ENCODE measurements at regions not wholly inside any gene's neighbourhood (a gene's known extent, or its start where the extent isn't known, plus 50 kb on each side); places are given as distances from the start of the nearest gene placed in this dataset.
A peak's percentile ranks its signal among the peaks of the same experiment; 100 is the strongest.

- DNase-seq (ENCODE audit: low spot score), result no peak
Measured at GRCh38 chr1:5519366-5520135, 472.7 kb downstream of the NPHP4 start.

- no peak for DNase-seq (ENCODE audit: low spot score)
Measured at GRCh38 chr1:5516756-5517155, 475.5 kb downstream of the NPHP4 start.

- no peak for DNase-seq (ENCODE audit: low spot score)
Measured at GRCh38 chr1:5515501-5515900, 476.7 kb downstream of the NPHP4 start.

GRCh38 chr1:5514527-5515183, 477.6 kb downstream of the NPHP4 start:
- peak; percentile 93 for DNase-seq (ENCODE audit: low spot score)

- no peak for DNase-seq (ENCODE audit: low spot score)
Measured at GRCh38 chr1:5513846-5514526, 478.2 kb downstream of the NPHP4 start.

- DNase-seq (ENCODE audit: low spot score), result no peak
Measured at GRCh38 chr1:5513179-5513578, 479.0 kb downstream of the NPHP4 start.

GRCh38 chr1:5511381-5512097, 480.7 kb downstream of the NPHP4 start:
- DNase-seq (ENCODE audit: low spot score), result no peak

- peak; percentile 86 for DNase-seq (ENCODE audit: low spot score)
Measured at GRCh38 chr1:5509664-5510452, 482.4 kb downstream of the NPHP4 start.

GRCh38 chr1:5508669-5509330, 483.4 kb downstream of the NPHP4 start:
- no peak for DNase-seq (ENCODE audit: low spot score)

- no peak for DNase-seq (ENCODE audit: low spot score)
Measured at GRCh38 chr1:5507340-5507739, 484.9 kb downstream of the NPHP4 start.

- DNase-seq (ENCODE audit: low spot score), result no peak
Measured at GRCh38 chr1:5506634-5507033, 485.6 kb downstream of the NPHP4 start.

GRCh38 chr1:5505944-5506343, 486.3 kb downstream of the NPHP4 start:
- DNase-seq (ENCODE audit: low spot score), result no peak

GRCh38 chr1:5504364-5504740, 487.9 kb downstream of the NPHP4 start:
- peak; percentile 41 for DNase-seq (ENCODE audit: low spot score)

- DNase-seq (ENCODE audit: low spot score), result no peak
Measured at GRCh38 chr1:5503556-5504363, 488.5 kb downstream of the NPHP4 start.

GRCh38 chr1:5502311-5503194, 489.7 kb downstream of the NPHP4 start:
- DNase-seq (ENCODE audit: low spot score), result no peak

- no peak for DNase-seq (ENCODE audit: low spot score)
Measured at GRCh38 chr1:5501206-5501930, 490.9 kb downstream of the NPHP4 start.

GRCh38 chr1:5500541-5500940, 491.7 kb downstream of the NPHP4 start:
- DNase-seq (ENCODE audit: low spot score), result no peak

- DNase-seq (ENCODE audit: low spot score), result no peak
Measured at GRCh38 chr1:5497503-5497902, 494.7 kb downstream of the NPHP4 start.

Measured in AG20443 (cell line).